Ishikawa (cell line): ENCODE measurements at regions not wholly inside any gene's neighbourhood (a gene's known extent, or its start where the extent isn't known, plus 50 kb on each side); places are given as distances from the start of the nearest gene placed in this dataset.
A peak's percentile ranks its signal among the peaks of the same experiment; 100 is the strongest.

Source experiments
- CEBPB ChIP-seq: IDR thresholded peaks from 2 replicates; pipeline ENCODE4 v1.6.1; 2012
- CREB1 ChIP-seq: IDR thresholded peaks from 2 replicates; pipeline ENCODE4 v1.6.1; 2012; ENCODE audit warnings: low read depth
- EGR1 ChIP-seq: IDR thresholded peaks from 2 replicates; pipeline ENCODE4 v1.6.1; 2012
- EP300 ChIP-seq: IDR thresholded peaks from 2 replicates; pipeline ENCODE4 v1.6.1; 2012; ENCODE audit warnings: borderline replicate concordance
- FOXM1 ChIP-seq: IDR thresholded peaks from 2 replicates; pipeline ENCODE4 v1.6.1; 2012; ENCODE audit warnings: low read depth, borderline replicate concordance
- MAX ChIP-seq: IDR thresholded peaks from 2 replicates; pipeline ENCODE4 v1.6.1; 2012
- NFIC ChIP-seq: IDR thresholded peaks from 2 replicates; pipeline ENCODE4 v1.6.1; 2012
- RAD21 ChIP-seq: IDR thresholded peaks from 2 replicates; pipeline ENCODE4 v1.6.1; 2012; ENCODE audit warnings: low read depth
- REST ChIP-seq: IDR thresholded peaks from 2 replicates; pipeline ENCODE4 v1.6.1; 2012; ENCODE audit warnings: low read depth, mild to moderate bottlenecking
- TAF1 ChIP-seq: IDR thresholded peaks from 2 replicates; pipeline ENCODE4 v1.6.1; 2012; ENCODE audit warnings: low read depth, mild to moderate bottlenecking
- TCF12 ChIP-seq: IDR thresholded peaks from 2 replicates; pipeline ENCODE4 v1.6.1; 2012; ENCODE audit warnings: low read depth
- TEAD4 ChIP-seq: IDR thresholded peaks from 2 replicates; pipeline ENCODE4 v1.6.1; 2012
- USF1 ChIP-seq: IDR thresholded peaks from 2 replicates; pipeline ENCODE4 v1.6.1; 2012
- YY1 ChIP-seq: IDR thresholded peaks from 2 replicates; pipeline ENCODE4 v1.6.1; 2012; ENCODE audit warnings: low read depth
- ZBTB7A ChIP-seq: IDR thresholded peaks from 2 replicates; pipeline ENCODE4 v1.6.1; 2012; ENCODE audit warnings: low read depth

- no peak for TF ChIP-seq NFIC
- TF ChIP-seq CREB1: no peak
- no peak for TF ChIP-seq REST
- TF ChIP-seq ZBTB7A: no peak
- no peak for TF ChIP-seq RAD21
- no peak for TF ChIP-seq TCF12
- no peak for TF ChIP-seq MAX
- no peak for TF ChIP-seq FOXM1
- TF ChIP-seq USF1: no peak
- TF ChIP-seq CEBPB: no peak
- no peak for TF ChIP-seq TAF1
Observed at GRCh38 chr18:49694402-49694801, 118.9 kb downstream of the ACAA2 start.

GRCh38 chr18:49693717-49694005, 119.7 kb downstream of the ACAA2 start:
- TF ChIP-seq ZBTB7A: no peak
- TF ChIP-seq TAF1: no peak
- no peak for TF ChIP-seq RAD21
- no peak for TF ChIP-seq TCF12
- TF ChIP-seq YY1: no peak
- TF ChIP-seq CEBPB: no peak
- no peak for TF ChIP-seq REST
- no peak for TF ChIP-seq FOXM1
- TF ChIP-seq EGR1: no peak
- no peak for TF ChIP-seq TEAD4
- no peak for TF ChIP-seq CREB1
- TF ChIP-seq MAX: no peak
- TF ChIP-seq EP300: no peak
- no peak for TF ChIP-seq NFIC
- TF ChIP-seq USF1: no peak

- TF ChIP-seq REST: no peak
- TF ChIP-seq TAF1: no peak
- no peak for TF ChIP-seq EGR1
- TF ChIP-seq RAD21: no peak
- no peak for TF ChIP-seq FOXM1
- no peak for TF ChIP-seq USF1
- TF ChIP-seq TEAD4: no peak
- TF ChIP-seq MAX: no peak
- TF ChIP-seq YY1: no peak
- TF ChIP-seq CREB1: no peak
- no peak for TF ChIP-seq EP300
- no peak for TF ChIP-seq TCF12
- no peak for TF ChIP-seq NFIC
- no peak for TF ChIP-seq ZBTB7A
- no peak for TF ChIP-seq CEBPB
Observed at GRCh38 chr18:49692906-49693716, 120.2 kb downstream of the ACAA2 start.

GRCh38 chr18:49691177-49691608, 122.1 kb downstream of the ACAA2 start:
- TF ChIP-seq EGR1 (no peak), NFIC (0 out of 2 replicates have a peak, but pooled peaks have one; percentile 5), ZBTB7A (no peak)
